Activated CD8-positive, alpha-beta T cell treated with anti-CD3 and anti-CD28 coated beads for 36 hours (primary cell): ENCODE measurements at regions not wholly inside any gene's neighbourhood (a gene's known extent, or its start where the extent isn't known, plus 50 kb on each side); places are given as distances from the start of the nearest gene placed in this dataset.

Experiments
- ATAC-seq: fragments of 200-7000 bp; cut with Tn5 transposase; one replicate; pipeline ENCODE4 v1.10.0; 2021; ENCODE audit warnings: mild to moderate bottlenecking, moderate library complexity
- CTCF ChIA-PET: fragments of 350-600 bp; sonication (Branson Sonifier 250); formaldehyde crosslinking; loops from one replicate; lab custom pipeline; 2021; ENCODE audit warnings: antibody characterized with exemption; lab: Charles Lee
- POLR2A ChIA-PET: fragments of 350-600 bp; sonication (Branson Sonifier 250); formaldehyde crosslinking; loops from one replicate; lab custom pipeline; 2021; ENCODE audit warnings: antibody characterized with exemption; lab: Charles Lee
- DNase-seq: peaks from one replicate; pipeline ENCODE4 v3.0.0-alpha.2; 2020
- H3K27ac Mint-ChIP-seq: one replicate; pipeline ENCODE4 v1.8.0; 2021; ENCODE audit warnings: mild to moderate bottlenecking, mixed read lengths
- H3K27me3 Mint-ChIP-seq: one replicate; pipeline ENCODE4 v1.8.0; 2021; ENCODE audit warnings: mixed read lengths
- H3K36me3 Mint-ChIP-seq: one replicate; pipeline ENCODE4 v1.8.0; 2021; ENCODE audit warnings: low read depth, mixed read lengths
- H3K4me1 Mint-ChIP-seq: one replicate; pipeline ENCODE4 v1.8.0; 2021; ENCODE audit warnings: low read depth, mixed read lengths
- H3K4me3 Mint-ChIP-seq: one replicate; pipeline ENCODE4 v1.8.0; 2021; ENCODE audit warnings: mild to moderate bottlenecking, moderate library complexity, mixed read lengths
- H3K9me3 Mint-ChIP-seq: one replicate; pipeline ENCODE4 v1.8.0; 2021; ENCODE audit warnings: mixed read lengths
- CTCF ChIP-seq: fragments of 200-600 bp; IDR thresholded peaks from one replicate; pipeline ENCODE4 v1.8.0; 2022; ENCODE audit warnings: antibody characterized with exemption, mild to moderate bottlenecking
- intact Hi-C: fragments of 100-400 bp; cut with micrococcal nuclease; formaldehyde crosslinking; loops from one replicate; pipeline ENCODE4 v1.10.0; 2022

DNA sequence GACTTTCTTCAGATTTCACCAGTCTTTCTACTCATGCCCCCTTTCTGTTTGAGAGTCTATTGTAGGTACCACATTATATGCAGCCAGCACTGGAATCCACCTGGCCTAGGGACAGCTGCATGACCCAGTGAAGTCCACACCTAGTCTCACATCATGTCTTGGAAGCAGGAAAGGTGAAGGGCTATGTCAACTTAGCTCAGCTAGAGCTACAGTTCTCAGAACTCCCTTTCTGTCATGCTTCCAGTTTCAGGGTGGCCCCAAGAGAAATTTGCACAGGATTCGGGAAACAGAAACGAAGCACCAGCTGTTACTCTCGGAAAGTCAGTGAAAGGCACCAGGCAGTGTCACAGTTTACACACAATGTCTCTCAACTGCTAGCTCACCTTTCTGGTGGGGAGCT lies 51.6 kb upstream of the NLRP1 start:
- no peak overlapping the region for H3K4me3 Mint-ChIP-seq
- no peak overlapping the region for H3K27ac Mint-ChIP-seq
- H3K27me3 Mint-ChIP-seq: peaks cover 12% of the 10 kb centered on the region
- TF ChIP-seq CTCF: no peak
- no peak for ATAC-seq
- intact Hi-C loops: no loop called here
- CTCF ChIA-PET: interaction anchor here (1.4 kb wide), 1 partner anchor 14 kb away, joined by 3 read pairs; no protein-coding TSS in a partner anchor
- no peaks in the 10 kb centered on the region for H3K9me3 Mint-ChIP-seq
- no peaks in the 10 kb centered on the region for H3K4me1 Mint-ChIP-seq
- POLR2A ChIA-PET: no interaction called here
- no peaks in the 10 kb centered on the region for H3K36me3 Mint-ChIP-seq
- no peak for DNase-seq

- Mint-ChIP-seq H3K4me3 (no peak overlapping the region), H3K27me3 (peaks cover 8% of the 10 kb centered on the region), H3K36me3 (no peaks in the 10 kb centered on the region), H3K27ac (no peak overlapping the region), H3K4me1 (no peaks in the 10 kb centered on the region), H3K9me3 (no peaks in the 10 kb centered on the region)
- no peak for ATAC-seq
- TF ChIP-seq CTCF: no peak
- intact Hi-C loops: no loop called here
- DNase-seq: no peak
- ChIA-PET CTCF (interaction anchor here (0.7 to 1.6 kb wide), 3 partner anchors 14 to 68 kb away, joined by 3 read pairs; no protein-coding TSS in a partner anchor), POLR2A (interaction anchor here (0.5 kb wide), 1 partner anchor 599 kb away, joined by 3 read pairs; no protein-coding TSS in a partner anchor)
Measured at GRCh38 chr17:5638596-5638995, 54.3 kb upstream of the NLRP1 start.

DNA sequence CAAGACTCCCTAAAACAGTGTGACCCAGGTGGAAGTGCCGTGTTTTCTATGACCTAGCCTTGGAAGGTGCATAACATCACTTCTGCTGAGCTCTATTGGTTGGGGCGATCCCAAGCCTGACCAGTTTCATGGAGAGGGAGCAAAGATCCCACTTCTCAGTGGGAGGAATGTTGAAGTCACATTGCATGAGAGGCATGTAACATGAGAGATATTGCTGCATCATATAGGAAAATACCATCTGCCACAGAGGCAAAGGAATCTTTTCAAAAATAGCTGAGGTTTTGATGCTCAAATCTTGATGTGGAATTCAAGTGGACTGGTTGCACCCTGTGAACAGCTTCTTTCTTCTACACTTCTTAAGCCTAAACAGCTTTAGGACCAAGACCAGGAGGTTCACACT lies 56.4 kb upstream of the NLRP1 start:
- no peak for DNase-seq
- intact Hi-C loops: no loop called here
- Mint-ChIP-seq H3K36me3 (no peaks in the 10 kb centered on the region), H3K27ac (no peak overlapping the region), H3K4me3 (no peak overlapping the region), H3K9me3 (no peaks in the 10 kb centered on the region), H3K4me1 (no peaks in the 10 kb centered on the region), H3K27me3 (peaks cover 8% of the 10 kb centered on the region)
- ChIA-PET CTCF (interaction anchor here (1.8 kb wide), 1 partner anchor 11 kb away, joined by 4 read pairs; no protein-coding TSS in a partner anchor), POLR2A (no interaction called here)
- no peak for ATAC-seq
- no peak for TF ChIP-seq CTCF

GRCh38 chr17:5642752-5643151 lies 58.4 kb upstream of the NLRP1 start:
- no peak overlapping the region for H3K27ac Mint-ChIP-seq
- intact Hi-C loops: no loop called here
- TF ChIP-seq CTCF: no peak
- H3K4me3 Mint-ChIP-seq: no peak overlapping the region
- H3K36me3 Mint-ChIP-seq: no peaks in the 10 kb centered on the region
- POLR2A ChIA-PET: no interaction called here
- ATAC-seq (no peak), DNase-seq (no peak)
- no peaks in the 10 kb centered on the region for H3K9me3 Mint-ChIP-seq
- CTCF ChIA-PET: no interaction called here
- H3K27me3 Mint-ChIP-seq: peaks cover 5% of the 10 kb centered on the region
- H3K4me1 Mint-ChIP-seq: no peaks in the 10 kb centered on the region

GRCh38 chr17:5644065-5644464 lies 59.8 kb upstream of the NLRP1 start:
- CTCF ChIA-PET: interaction anchor here (1.5 kb wide), 1 partner anchor 62 kb away, joined by 3 read pairs; no protein-coding TSS in a partner anchor
- H3K9me3 Mint-ChIP-seq: no peaks in the 10 kb centered on the region
- no peak overlapping the region for H3K4me3 Mint-ChIP-seq
- no peak overlapping the region for H3K27ac Mint-ChIP-seq
- ATAC-seq (no peak), DNase-seq (no peak)
- H3K27me3 Mint-ChIP-seq: peaks cover 5% of the 10 kb centered on the region
- POLR2A ChIA-PET: no interaction called here
- no peaks in the 10 kb centered on the region for H3K4me1 Mint-ChIP-seq
- TF ChIP-seq CTCF: no peak
- H3K36me3 Mint-ChIP-seq: no peaks in the 10 kb centered on the region
- intact Hi-C loops: no loop called here
